NCI-H345 treated with DMSO at 0.1 percent for 48 hours (cell line): ENCODE measurements at regions not wholly inside any gene's neighbourhood (a gene's known extent, or its start where the extent isn't known, plus 50 kb on each side); places are given as distances from the start of the nearest gene placed in this dataset.
A peak's percentile ranks its signal among the peaks of the same experiment; 100 is the strongest.

Source experiments
- DNase-seq: peaks from one replicate; lab custom pipeline; 2025; ENCODE audit not compliant: unreplicated experiment; lab: John Stamatoyannopoulos, UW

DNA sequence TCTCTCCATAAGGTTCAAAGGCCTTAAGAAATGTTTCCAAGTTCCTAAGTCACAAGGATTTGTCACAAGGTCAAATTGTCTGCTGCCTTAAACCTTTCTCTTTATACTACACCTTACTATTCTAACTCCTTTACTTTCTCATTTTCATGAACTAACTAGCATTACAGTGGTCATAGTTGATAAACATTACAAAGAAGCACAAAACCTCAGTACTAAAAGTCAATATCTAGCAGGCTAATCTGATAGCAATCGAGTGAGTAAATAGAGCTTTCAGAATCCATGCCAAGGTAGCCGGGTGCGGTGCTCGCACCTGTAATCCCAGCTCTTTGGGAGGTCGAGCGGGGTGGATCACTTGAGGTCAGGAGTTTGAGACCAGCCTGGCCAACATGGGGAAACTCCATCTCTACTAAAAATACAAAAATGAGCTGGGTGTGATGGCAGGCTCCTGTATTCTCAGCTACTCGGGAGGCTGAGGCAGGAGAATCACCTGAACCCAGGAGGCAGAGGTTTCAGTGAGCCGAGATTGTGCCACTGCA is 510.0 kb downstream of the GBA3 start:
- DNase-seq = no peak

DNA sequence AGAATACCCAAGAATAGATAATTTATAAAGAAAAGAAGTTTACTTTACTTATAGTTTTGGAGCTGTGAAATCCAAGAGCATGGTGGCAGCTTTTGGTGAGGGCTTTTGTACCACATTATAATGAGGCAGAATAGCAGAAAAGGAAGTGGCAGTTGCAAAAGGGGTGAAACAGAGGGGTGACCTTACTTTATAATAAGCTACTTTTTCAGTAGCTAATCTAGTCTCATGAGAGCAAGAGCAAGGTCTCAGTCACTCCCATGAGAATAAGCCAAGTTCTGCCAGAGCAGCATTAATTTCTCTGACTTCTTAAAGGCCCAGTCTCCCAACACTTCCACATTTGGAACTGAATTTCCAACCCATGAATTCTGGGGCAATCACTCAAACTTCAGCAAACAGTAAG is 502.0 kb downstream of the GBA3 start:
- DNase-seq = no peak

DNA sequence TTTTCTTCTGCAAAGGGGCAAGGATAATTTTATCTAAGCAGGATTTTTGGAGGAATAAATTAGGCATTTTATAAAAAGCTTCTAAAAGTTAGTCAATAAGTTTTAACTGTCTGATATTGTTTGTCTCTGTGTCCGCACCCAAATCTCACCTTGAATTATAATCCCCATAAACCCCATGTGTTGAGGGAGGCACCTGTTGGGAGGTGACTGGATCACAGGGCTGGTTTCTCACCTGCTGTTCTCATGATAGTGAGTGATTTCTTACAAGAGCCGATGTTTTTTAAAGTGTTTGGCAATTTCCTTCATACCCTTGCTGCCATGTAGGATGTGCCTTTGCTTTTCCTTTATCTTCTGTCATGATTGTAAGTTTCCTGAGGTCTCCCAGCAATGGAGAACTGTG is 481.4 kb downstream of the GBA3 start:
- no peak for DNase-seq

DNA sequence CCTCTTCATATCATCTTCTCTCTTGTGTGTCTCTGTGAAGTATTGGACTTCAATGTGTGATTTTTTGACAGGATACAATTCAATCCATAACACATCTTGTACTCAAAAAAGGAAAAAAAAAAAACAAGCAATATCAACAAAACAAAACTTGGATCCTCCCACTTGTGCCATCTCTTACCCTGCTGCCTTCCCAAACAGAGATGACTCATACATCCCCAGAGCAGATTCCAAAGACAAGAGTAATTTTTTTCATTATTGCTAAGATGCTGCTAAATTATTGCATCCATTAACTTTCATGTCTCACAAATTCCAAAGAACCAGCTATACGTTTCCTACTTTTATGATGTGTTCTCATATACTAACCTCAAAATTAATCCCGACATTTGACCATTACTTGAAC is 479.2 kb downstream of the GBA3 start:
- no peak for DNase-seq

DNA sequence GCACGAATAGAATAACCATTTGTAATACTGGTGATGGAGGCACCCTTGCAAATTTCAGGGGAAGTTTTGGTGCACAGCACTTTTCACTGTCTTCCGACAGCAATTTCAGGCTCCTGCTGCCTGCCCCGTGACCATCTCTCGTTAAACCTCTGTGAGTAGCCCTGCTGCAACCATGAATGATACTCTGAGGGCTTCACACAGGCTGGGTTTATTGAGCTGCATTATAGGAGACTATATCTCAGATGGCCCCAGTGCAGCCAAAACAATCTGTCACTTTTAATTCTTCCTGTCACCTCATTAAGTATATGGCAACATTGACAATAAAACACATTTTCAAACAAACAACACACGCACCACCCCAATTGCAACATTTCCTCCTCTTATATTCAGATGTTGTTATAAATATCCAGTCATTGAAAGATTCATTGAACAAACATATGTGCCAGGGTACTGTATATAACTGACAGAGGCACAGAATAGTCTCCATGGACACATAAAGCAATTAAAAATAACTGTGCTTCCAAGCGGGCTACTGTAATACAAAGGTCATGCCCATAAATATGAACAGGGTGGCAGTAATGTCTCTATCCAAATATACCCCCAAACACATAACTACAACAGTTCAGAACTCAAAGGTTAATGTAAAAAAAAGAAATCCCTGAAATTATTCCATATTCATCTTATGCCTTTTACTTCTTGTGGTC is 477.0 kb downstream of the GBA3 start:
- no peak for DNase-seq

DNA sequence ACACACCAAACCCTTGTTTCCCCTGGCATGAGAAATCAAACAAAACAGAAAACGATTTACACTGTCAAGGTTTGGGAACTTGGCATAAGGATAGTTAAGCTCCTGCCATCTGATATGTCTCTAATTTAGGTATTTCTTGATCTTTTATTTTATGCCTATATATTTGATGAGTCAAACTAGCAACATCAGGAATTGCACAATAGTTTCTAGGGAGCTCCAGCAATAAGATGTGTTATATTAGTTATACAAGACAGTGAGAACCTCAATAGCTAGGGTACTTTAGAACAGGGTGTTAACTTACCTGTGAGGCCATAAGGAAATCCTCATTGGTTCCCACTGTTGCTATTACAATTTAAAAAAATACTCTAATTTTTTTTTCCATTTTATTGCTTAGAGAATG is 474.2 kb downstream of the GBA3 start:
- no peak for DNase-seq

DNA sequence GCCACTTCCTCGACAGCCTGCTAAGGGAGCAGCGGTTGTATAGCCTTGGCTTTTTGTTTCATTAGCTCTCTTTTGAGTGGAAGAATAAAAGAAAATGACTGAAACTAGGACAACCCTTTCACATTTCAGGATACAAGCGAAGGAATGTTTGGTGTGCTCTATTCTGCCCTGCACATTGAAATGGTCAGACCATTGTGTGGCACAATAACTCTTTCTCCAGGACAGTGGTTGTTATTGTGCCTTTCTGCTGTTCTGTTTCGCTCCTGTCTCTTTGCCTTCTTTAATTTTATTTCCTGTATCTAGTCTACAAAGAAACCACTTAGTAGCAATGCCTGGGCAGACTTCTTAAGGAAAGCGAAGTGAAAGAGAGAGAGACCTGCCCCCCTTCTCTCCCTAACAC is 473.7 kb downstream of the GBA3 start:
- no peak for DNase-seq

DNA sequence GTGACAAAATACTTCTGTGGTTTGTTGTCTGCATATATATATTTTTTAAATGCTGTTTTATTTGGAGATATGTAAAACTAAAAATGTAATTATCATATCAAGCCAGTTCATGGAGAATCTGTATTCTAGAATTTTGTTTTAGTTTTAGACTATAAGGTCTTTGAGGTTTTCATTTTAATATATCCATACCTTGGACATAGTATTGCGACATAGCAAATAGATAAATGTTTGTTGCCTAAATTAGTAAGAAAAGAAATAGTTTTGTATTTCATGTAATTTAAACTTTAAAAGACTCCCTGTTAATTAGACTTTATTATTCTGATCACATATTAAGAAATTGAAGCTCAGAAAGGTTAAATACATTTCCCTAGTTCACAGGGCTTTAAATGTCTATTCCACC is 472.9 kb downstream of the GBA3 start:
- no peak for DNase-seq

DNA sequence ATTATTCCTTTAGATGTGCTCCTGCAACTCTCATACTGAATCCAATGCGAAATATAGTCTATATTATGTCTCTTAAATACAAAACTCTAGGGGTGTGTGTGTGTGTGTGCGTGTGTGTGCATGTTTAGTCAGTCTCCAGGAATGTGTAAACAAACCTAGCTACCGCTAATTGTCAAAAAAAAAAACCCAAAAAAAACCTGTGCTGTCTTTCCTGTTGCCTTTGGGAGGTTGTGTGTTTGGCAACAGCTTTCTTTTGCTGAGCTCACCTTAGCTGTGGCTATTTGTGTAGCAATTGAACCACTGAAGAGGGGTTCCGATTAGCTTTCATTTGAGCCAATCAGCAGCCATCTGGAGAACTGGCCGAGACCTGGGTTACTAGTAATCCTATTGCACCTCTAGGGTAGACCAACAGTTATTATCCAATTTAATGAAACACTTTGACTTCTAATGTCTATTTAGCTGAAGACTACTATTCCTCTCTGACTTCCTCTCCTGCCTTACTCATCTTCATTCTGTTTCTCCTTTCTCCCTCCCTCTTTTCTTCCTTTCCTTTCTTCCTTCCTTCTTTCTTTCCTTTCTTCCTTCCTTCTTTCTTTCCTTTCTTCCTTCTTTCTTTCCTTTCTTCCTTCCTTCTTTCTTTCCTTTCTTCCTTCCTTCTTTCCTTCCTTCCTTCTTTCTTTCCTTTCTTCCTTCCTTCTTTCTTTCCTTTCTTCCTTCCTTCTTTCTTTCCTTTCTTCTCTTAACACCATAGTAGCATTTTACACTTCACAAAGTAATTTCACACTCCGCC is 471.1 kb downstream of the GBA3 start:
- no peak for DNase-seq

DNA sequence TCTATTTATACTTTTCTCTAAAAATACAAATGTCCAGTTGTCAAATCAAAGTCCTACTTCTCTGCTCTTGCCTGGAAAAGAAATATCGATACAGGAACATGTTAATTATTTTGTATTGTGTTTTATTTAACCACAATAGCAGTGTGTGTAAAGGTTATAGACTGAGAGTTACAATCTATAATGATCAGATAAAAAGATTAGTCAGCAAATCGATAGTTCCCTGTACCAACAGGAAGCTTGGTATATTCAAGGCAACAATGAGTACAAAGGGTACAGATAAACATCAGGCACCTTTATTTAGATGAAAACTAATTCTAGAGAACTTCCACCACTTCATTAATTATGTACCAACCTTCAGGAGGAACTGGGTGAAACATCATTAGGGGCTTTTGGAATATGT is 469.5 kb downstream of the GBA3 start:
- DNase-seq = no peak

DNA sequence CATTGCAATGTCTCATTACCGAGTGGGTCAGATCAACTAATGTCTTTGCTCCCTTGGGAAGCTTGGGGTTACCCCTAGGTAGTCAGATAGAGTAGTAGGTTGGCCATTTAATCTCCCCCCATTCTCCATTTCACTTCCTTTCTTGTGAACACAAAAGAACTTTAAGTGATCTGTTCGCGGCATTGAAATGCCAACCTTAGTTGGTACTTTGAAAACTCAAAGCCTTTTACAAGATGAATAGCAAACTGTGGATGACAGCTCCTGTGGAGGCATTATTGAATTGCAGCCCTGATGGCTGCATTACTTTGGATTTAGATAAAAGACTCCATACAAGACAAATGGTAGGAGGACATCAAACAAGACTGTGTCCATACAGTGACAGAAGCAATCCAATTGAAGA is 469.1 kb downstream of the GBA3 start:
- no peak for DNase-seq

DNA sequence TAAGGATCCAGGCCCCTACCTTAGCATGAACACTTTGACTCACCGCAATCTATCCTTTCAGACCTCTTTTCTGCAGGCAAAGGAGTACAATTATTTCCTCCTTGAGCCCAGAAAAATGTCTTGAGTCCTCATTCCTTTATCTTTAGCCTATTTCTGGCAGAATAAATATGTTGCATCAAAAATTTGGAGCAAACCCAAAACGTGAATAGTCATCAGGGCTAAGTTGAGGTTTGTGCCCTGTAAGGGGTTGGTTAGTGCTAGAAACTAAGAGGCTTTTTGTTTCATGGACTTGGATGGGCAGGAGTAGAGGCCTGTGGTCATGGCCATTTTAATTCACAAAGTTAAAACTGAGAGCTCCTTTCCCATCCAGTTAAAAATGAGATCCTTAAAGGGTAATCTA is 460.3 kb downstream of the GBA3 start:
- DNase-seq = no peak

DNA sequence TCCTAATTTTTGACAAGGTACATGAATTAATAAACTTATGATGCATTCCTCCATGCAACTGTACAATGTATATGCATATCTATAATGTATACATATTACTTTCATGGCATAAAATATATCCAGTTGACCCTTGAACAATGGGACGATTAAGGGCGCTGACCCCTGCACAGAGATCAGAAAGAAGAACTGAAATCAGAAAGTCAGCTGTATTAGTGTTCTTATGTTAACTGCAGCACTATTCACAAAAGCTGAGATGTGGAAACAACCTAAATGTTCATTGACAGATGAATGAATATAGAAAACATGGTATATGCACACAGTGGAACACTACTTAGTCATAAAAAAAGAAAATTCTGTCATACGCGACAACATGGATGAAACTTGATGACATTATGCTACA is 457.1 kb downstream of the GBA3 start:
- no peak for DNase-seq

DNA sequence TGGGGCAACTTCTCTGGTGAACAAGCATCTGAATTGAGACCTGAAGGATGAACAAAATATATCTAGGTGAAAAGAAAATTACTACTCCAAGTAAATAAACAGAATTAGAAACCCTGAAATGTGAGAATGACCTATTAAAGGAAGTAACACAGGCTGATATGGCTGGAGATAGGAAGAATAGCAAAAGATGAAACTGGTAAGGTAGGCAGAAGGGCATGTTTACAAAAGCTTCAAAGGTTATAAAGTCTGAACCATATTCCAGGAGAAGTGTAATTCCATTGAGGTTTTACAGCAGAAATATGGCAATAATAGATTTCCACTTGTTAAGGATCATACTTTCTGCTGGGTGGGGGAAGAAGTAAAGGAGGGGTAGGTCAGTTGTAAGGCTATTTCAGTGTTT is 452.0 kb downstream of the GBA3 start:
- no peak for DNase-seq

DNA sequence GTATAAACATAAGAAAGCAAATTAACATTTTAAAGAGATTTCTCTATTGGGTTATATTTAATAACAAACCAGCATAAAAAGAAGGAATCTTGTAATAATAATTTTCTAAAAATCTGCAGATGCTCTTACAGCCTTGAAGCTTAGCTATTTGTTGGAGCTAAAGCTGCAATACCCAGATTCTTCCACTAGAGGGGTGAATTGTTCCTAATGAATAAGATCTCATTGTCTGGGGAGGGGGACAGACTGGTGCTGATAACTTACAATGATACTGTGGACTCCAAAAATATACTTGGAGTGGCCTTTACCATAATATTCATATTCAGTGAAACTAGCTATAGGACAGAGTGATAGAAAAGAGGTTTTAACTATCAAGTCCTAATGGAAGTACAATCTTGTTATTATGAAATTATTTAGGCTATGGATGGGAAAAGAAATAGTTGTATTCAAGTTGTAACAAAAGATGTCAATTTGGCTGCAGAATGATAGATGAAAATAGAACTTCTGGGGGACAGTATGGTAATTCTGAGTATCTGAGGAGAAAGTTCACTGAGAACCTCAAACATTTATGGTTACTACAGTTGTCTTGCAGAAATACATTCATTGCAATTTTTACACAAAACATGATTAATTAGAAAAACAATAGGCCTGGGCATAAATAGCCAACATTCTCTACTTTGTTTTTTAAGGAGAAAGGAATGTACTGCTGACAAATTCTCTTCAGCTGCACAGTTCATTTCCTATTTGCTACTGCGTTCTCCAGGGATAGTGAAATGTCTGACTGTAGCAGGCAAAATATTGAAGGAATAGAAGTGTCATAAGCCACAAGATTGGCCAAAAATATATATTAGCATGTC is 443.3 kb downstream of the GBA3 start:
- peak; percentile 7 for DNase-seq

DNA sequence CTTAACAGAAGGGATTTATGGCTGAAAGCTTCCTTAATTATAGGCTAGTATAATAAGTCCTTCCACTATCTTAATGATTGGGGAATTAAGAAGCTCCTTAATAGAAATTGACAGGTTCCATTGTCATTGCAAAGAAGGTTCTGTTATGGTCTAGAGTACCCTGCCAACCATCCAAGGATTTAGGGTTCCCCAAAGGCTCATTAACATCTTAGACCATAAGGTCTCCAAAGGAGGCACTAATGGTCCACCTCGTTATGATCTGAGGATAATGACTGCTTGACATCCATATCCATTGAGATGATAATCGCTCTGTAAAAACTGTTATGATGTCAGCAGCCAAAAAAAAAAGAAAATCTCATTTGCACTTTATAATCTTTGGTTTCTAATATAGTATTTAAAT is 441.6 kb downstream of the GBA3 start:
- DNase-seq = no peak

DNA sequence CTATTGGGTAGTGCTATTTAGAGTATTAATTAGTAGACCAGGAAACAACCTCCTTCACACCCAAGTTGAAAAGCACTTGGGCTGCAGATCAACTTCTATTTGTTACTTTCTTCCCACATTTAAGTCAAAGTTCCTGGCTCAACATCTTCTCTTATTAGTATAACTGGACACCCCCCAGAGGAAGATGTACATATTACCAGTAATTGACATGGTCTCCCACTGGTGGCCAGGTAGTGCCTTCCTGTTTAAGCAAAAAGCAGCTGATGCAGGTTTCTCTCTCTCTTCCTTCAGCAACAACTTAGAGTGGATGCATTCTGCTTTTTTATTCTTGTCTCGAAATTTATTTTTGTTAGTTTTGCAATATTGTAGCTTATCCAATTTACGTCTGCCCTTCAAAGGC is 438.1 kb downstream of the GBA3 start:
- no peak for DNase-seq

DNA sequence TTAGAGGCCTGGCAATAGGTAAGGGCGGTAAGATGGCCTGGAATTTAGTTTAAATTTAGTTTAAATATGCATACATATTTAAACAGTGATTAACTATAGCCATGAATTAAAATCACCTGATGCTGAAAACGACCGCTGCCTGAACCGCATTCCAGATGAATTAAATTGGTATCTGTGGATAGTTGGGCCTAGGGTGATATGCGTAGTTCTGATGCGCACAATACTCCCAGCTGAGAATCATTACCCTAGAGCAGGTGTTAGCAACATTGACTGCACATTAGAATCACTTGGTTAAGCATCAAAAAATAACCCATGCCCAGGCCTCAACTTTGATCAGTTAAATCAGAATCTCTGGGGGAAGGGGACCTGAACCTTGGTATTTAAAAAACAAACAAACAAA is 432.4 kb downstream of the GBA3 start:
- no peak for DNase-seq

DNA sequence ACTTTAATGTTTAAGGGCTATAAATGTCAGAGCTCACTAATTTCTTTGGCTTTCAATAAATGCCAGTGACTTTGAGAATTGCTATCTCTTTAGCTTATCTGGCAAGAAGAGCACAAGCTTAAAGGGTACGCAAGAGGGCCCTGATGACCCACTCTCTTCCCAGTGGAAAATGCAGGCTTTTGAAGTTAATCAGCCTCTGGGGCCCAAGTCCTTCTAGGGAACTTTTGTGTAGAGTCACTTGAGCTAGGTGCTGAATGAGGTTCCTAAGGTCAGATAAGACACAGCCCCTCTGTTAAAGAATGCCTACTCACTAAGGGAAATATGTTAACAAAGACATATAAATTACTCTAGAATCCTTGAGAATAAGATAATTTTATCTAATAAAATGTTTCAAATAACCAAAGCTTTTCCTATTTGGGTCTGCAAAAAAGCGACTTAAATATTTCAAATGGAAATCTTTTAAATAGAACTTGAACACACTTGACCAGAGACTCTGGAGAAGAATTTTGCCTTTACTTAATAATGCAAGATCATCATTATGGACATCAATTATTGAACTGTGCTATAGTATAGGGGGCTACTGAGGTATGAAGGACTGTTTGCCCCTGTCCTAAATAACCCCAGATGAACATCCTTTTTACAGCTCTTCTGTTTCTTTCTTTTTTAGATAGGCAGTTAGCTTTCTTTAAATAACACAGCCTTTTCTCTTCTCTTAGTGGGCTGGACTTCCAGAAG is 430.1 kb downstream of the GBA3 start:
- DNase-seq = no peak

DNA sequence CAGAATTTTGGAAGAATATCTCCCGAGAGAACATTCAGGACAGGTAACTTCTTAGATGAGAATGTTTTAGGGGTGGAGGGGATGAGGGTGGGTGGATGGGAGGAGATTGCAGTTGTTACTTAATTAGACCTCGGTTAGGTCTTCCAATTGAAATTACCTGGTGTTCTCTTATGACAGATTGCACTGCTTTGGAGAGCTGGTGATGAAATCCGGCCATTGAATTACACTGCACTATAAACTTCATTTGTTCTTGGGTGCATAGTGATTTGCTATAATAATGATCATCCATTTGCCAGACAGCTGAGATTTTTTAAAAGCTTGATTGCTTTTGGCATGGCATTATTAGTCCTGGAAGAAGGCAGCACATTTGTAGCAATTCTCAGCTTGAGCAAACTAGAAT is 427.6 kb downstream of the GBA3 start:
- DNase-seq = no peak

DNA sequence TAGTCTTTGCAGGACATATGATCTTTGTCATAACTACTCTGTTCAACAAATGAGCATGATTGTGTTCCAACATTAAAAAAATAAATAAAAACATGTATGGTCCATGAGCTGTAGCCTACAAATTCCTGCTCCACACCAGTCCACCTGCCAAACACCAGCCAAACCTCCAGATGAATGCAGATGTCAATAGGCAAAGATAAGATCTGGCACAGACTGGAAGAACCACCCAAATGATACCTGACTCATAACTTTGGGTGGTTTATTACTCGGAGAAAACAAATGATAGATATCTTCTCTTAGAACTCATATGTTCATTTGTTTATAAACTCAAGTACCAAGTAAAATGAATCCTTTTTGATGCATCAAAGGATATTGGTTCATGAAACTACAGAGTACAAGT is 425.1 kb downstream of the GBA3 start:
- no peak for DNase-seq
